Right atrium auricular region (tissue), 2 donors: ENCODE measurements at regions not wholly inside any gene's neighbourhood (a gene's known extent, or its start where the extent isn't known, plus 50 kb on each side); places are given as distances from the start of the nearest gene placed in this dataset.

Experiments
- DNase-seq: peaks from one replicate; pipeline ENCODE4 v3.0.0-alpha.2; 2019; ENCODE audit warnings: low spot score
- H3K27ac ChIP-seq, 2 donors: fragments of 200-600 bp; sonication (generic); 1 replicate in 1 of 2; 2 replicates in 1 of 2; pipeline ENCODE4 v1.5.1; 2016 to 2019
- H3K27me3 ChIP-seq, 2 donors: fragments of 200-600 bp; sonication (generic); one replicate each; pipeline versions ENCODE4 v1.5.1 to v1.6.0; 2017 to 2019
- H3K36me3 ChIP-seq: fragments of 200-600 bp; sonication (generic); one replicate; pipeline ENCODE4 v1.5.1; 2016
- H3K4me1 ChIP-seq, 2 donors: fragments of 200-600 bp; sonication (generic); one replicate each; pipeline versions ENCODE4 v1.5.1 to v1.6.0; 2017 to 2019
- H3K4me3 ChIP-seq, 2 donors: fragments of 200-600 bp; sonication (generic); 1 replicate in 1 of 2; 2 replicates in 1 of 2; pipeline ENCODE4 v1.5.1; 2017 to 2019; ENCODE audit warnings: mild to moderate bottlenecking in 1 of 2, moderate library complexity in 1 of 2
- H3K9me3 ChIP-seq, 2 donors: fragments of 200-600 bp; sonication (generic); one replicate each; pipeline ENCODE4 v1.5.1; 2019
- TF ChIP-seq, protein P1 (sequence below), 2 donors: fragments of 200-600 bp; sonication (generic); IDR thresholded peaks; one replicate each; pipeline ENCODE4 v1.5.1; 2019; ENCODE audit warnings: antibody characterized with exemption in 2 of 2

DNA sequence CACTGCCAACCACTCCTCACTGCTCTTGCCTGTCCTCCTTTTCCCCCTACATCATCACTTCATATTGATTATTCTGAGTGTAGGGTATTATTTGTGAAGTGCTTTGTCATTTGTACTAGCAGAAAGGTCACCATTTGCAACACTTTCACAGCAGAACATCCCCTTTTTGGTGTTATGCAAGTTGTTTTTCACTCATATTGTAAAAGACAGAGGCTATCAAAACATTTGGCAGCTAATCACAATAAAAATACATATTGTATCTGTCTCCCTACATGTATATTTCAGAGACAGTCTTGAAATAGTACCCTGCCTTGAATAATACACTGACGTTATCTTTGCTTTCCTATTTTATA, 82.3 kb downstream of the ANXA1 start:
- no peak for DNase-seq
- no peaks in the 10 kb centered on the region for H3K36me3 ChIP-seq
- H3K4me1 ChIP-seq, result no peaks in the 10 kb centered on the region
- no peak overlapping the region for H3K4me3 ChIP-seq
- H3K27ac ChIP-seq, result no peak overlapping the region
- TF ChIP-seq, protein P1, sequence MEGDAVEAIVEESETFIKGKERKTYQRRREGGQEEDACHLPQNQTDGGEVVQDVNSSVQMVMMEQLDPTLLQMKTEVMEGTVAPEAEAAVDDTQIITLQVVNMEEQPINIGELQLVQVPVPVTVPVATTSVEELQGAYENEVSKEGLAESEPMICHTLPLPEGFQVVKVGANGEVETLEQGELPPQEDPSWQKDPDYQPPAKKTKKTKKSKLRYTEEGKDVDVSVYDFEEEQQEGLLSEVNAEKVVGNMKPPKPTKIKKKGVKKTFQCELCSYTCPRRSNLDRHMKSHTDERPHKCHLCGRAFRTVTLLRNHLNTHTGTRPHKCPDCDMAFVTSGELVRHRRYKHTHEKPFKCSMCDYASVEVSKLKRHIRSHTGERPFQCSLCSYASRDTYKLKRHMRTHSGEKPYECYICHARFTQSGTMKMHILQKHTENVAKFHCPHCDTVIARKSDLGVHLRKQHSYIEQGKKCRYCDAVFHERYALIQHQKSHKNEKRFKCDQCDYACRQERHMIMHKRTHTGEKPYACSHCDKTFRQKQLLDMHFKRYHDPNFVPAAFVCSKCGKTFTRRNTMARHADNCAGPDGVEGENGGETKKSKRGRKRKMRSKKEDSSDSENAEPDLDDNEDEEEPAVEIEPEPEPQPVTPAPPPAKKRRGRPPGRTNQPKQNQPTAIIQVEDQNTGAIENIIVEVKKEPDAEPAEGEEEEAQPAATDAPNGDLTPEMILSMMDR (IDR thresholded peaks at IDR 0.05), result no peak
- no peaks in the 10 kb centered on the region for H3K9me3 ChIP-seq
- H3K27me3 ChIP-seq, result no peaks in the 10 kb centered on the region

DNA sequence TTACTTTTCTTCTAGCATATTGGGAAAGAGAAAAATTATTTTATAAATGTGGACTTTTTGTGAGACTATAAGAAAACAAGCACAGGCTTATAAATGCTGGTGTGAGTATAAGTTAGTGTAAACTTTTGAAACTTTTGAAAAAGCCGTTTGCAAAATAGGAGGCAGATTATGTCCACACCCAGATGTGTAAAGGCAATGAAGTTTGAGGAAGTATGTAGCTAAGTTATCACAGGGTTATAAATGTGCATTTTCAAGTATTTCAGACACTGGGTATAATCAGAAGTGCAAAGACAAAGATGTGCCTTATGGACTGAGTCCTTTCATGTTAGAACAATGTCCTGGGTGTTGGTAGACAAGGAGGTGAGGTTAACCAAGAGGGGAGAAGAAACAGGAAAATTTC, 85.5 kb downstream of the ANXA1 start:
- no peaks in the 10 kb centered on the region for H3K9me3 ChIP-seq
- no peaks in the 10 kb centered on the region for H3K27me3 ChIP-seq
- TF ChIP-seq, protein P1 (IDR thresholded peaks at IDR 0.05), result no peak
- H3K27ac ChIP-seq, result no peak overlapping the region
- H3K36me3 ChIP-seq, result no peaks in the 10 kb centered on the region
- no peak overlapping the region for H3K4me3 ChIP-seq
- no peaks in the 10 kb centered on the region for H3K4me1 ChIP-seq
- no peak for DNase-seq

DNA sequence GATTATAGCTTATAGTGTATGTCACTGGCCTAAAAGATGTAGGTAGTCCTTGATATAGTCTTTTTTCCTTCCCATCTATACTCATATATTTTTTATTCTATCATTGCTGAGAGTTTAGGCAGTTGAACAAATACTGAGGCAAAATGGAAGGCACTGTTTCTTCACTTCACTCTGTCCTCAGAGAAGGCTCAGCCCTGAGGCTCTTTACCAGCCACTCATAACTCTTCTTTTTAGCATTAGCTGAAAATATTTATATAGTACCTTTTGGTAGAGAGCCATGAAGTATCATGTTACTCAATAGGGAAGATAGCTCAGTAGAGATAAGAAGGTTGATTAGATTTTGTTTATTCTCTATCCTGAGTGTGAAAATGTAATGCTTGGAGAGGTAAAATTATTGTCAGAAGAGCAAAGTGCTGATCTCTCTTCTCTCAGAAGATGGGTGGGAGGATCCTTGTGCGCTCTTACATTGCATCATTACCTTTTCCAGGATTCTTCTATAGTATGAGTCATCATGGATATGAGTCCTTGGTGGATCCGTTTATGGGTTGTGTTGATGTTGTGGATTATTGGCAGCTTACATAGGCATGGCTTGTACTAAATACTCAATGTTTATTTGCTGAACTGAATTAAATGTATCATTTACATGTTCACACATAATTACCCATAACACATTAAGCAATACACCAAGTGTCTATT, 88.1 kb downstream of the ANXA1 start:
- DNase-seq, result no peak
- no peak overlapping the region for H3K27ac ChIP-seq
- no peaks in the 10 kb centered on the region for H3K27me3 ChIP-seq
- TF ChIP-seq, protein P1 (IDR thresholded peaks at IDR 0.05), result no peak
- H3K9me3 ChIP-seq, result no peaks in the 10 kb centered on the region
- H3K4me1 ChIP-seq, result no peaks in the 10 kb centered on the region
- no peaks in the 10 kb centered on the region for H3K36me3 ChIP-seq
- H3K4me3 ChIP-seq, result no peak overlapping the region

DNA sequence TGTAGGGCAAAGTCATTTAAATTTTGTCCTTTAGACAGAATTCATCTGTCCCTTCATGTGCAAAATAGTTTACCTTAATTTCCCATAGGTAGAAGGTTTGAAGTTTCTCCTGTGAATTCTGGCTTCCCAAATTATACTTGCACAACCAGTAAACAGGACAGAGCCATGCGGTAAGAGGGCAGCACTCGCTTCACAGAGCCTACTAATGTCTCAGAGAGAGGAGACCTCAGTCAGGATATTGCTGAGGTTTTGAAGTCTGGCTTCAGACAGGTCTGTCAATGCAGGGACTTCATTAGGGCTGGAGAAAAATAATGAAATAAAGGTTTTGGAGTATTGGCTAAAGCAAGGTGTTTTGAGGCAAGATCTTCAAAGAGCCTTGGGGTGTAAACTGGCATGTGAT, 91.4 kb downstream of the ANXA1 start:
- no peak overlapping the region for H3K27ac ChIP-seq
- H3K9me3 ChIP-seq, result no peaks in the 10 kb centered on the region
- TF ChIP-seq, protein P1 (IDR thresholded peaks at IDR 0.05), result no peak
- no peaks in the 10 kb centered on the region for H3K36me3 ChIP-seq
- H3K4me1 ChIP-seq, result no peaks in the 10 kb centered on the region
- no peaks in the 10 kb centered on the region for H3K27me3 ChIP-seq
- no peak overlapping the region for H3K4me3 ChIP-seq
- DNase-seq, result no peak

DNA sequence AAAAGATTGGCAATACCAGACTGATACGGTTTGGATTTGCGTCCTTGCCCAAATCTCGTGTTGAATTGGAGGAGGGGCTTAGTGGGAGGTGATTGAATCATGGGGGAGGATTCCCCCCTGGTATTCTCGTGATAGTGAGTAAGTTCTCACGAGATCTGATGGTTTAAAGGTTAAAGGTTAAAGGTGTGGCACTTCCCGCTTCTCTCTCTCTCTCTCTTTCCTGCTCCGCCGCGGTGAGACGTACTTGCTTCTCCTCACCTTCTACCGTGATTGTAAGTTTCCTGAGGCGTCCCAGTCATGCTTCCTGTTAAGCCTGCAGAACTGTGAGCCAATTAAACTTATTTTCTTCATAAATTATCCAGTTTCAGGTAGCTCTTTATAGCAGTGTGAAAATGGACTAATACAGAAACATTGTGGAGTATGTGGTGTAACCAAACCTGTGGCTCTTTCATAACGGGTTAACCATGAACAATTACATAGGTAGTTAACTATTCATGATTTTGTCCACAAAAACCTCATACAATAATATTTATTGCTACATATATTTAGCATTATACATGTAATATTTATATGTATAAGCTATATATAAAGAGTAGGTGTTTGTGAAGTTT, 107.5 kb downstream of the ANXA1 start:
- no peaks in the 10 kb centered on the region for H3K9me3 ChIP-seq
- H3K27ac ChIP-seq, result no peak overlapping the region
- no peak for DNase-seq
- no peaks in the 10 kb centered on the region for H3K27me3 ChIP-seq
- TF ChIP-seq, protein P1 (IDR thresholded peaks at IDR 0.05), result no peak
- H3K36me3 ChIP-seq, result no peaks in the 10 kb centered on the region
- H3K4me1 ChIP-seq, result no peaks in the 10 kb centered on the region
- no peak overlapping the region for H3K4me3 ChIP-seq

DNA sequence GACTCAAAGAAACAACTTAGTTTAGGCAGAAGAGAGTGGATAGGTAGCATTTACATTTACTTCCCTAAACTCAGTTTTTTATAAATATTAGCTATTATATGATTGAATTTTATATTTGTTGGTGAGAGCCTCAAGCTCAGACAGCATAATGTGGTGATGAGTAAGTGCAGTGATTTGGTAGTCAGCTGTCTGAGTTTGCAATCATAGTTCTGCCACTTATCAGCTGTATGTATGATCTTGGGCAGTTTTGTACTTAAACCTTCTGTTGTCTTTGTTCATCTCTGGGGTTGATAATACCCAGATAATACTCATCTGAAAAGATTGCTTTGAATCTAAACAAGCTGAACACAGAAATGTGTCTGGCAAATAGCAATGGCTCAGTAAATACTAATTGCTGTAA, 108.8 kb downstream of the ANXA1 start:
- no peaks in the 10 kb centered on the region for H3K27me3 ChIP-seq
- TF ChIP-seq, protein P1 (IDR thresholded peaks at IDR 0.05), result no peak
- H3K27ac ChIP-seq, result no peak overlapping the region
- H3K9me3 ChIP-seq, result no peaks in the 10 kb centered on the region
- no peak overlapping the region for H3K4me3 ChIP-seq
- DNase-seq, result no peak
- H3K4me1 ChIP-seq, result no peaks in the 10 kb centered on the region
- no peaks in the 10 kb centered on the region for H3K36me3 ChIP-seq
